Ovary (tissue), 7 donors: ENCODE measurements at regions not wholly inside any gene's neighbourhood (a gene's known extent, or its start where the extent isn't known, plus 50 kb on each side); places are given as distances from the start of the nearest gene placed in this dataset.

ENCODE experiments used
- DNase-seq, 5 donors: peaks; one replicate each; pipeline ENCODE4 v3.0.0-alpha.2; 2019 to 2020
- H3K27ac ChIP-seq, 2 donors: fragments of 200-600 bp; one replicate each; pipeline versions ENCODE4 v1.5.1 to v1.8.0; 2019 to 2022
- H3K27me3 ChIP-seq: fragments of 200-600 bp; one replicate; pipeline ENCODE4 v1.8.0; 2022
- H3K36me3 ChIP-seq: fragments of 200-600 bp; sonication (generic); one replicate; pipeline ENCODE4 v1.5.1; 2019
- H3K4me1 ChIP-seq: one replicate; pipeline ENCODE4 v1.8.1; 2013; ENCODE audit warnings: mild to moderate bottlenecking, moderate library complexity; ENCODE audit not compliant: insufficient read depth
- H3K4me3 ChIP-seq: fragments of 200-600 bp; sonication (generic); one replicate; pipeline ENCODE4 v1.5.1; 2017
- H3K9me3 ChIP-seq, 2 donors: fragments of 200-600 bp in 1 of 2; sonication (generic) in 1 of 2; one replicate each; pipeline versions ENCODE4 v1.5.1 to v1.8.1; 2013 to 2019; ENCODE audit warnings: mild to moderate bottlenecking in 1 of 2, moderate library complexity in 1 of 2
- CTCF ChIP-seq, 3 donors: fragments of 450-650 bp in 2 of 3; fragments of 200-600 bp in 1 of 3; IDR thresholded peaks; one replicate each; pipeline versions ENCODE4 v1.5.1 to v1.8.0; 2016 to 2022; ENCODE audit warnings: antibody characterized with exemption in 3 of 3, mild to moderate bottlenecking in 1 of 3
- EP300 ChIP-seq: sonication (generic); formaldehyde crosslinking; IDR thresholded peaks from one replicate; pipeline ENCODE4 v1.6.1; 2017; ENCODE audit warnings: antibody characterized with exemption
- POLR2A ChIP-seq: fragments of 450-650 bp; IDR thresholded peaks from one replicate; pipeline ENCODE4 v1.6.1; 2017; ENCODE audit warnings: antibody characterized with exemption, mild to moderate bottlenecking, moderate library complexity
- WGBS, 3 donors: extraction: QIAGEN DNeasy Blood & Tissue Kit in 1 of 3; methylation state at CpG; one replicate each; pipeline versions ENCODE4 v1.1.5 to v1.1.7; 2013 to 2017; 5-methylcytosine and 5-hydroxymethylcytosine counted together
- intact Hi-C, 4 donors: fragments of 100-400 bp; cut with DNase I; formaldehyde crosslinking; loops; one replicate each; pipeline versions ENCODE4 v1.11.0 to v1.15.1; 2022 to 2023
- donor health status: DM: no; HTN: no; CAD: no; lungs with moderate emphysema.
- donor health status: DM: no; HTN: no; CAD: no.
- donor health status: Bipolar disorder and iron deficiency.
- donor health status: DM: no; HTN: no; CAD: no.
- donor health status: DM: yes; HTN: yes; CAD: no.

- Histone ChIP-seq H3K4me3 (no peak overlapping the region), H3K4me1 (no peaks in the 10 kb centered on the region), H3K36me3 (no peaks in the 10 kb centered on the region), H3K27me3 (no peaks in the 10 kb centered on the region), H3K9me3 (no peaks in the 10 kb centered on the region), H3K27ac (no peak overlapping the region)
- no peak for DNase-seq
- 93 to 94% (median 94%) methylated on average over 6 of the region's 6 CpGs for WGBS, 3 donors
- intact Hi-C loops, result no loop called here
- TF ChIP-seq POLR2A, result no peak
- TF ChIP-seq CTCF (IDR thresholded peaks at IDR 0.05), result no peak
- TF ChIP-seq EP300, result no peak
Measured at GRCh38 chr3:104362319-104362718, 1004.4 kb upstream of the ALCAM start.

- TF ChIP-seq POLR2A (no peak), EP300 (no peak), CTCF (IDR thresholded peaks at IDR 0.05) (no peak)
- H3K4me3 ChIP-seq, result no peak overlapping the region
- no peaks in the 10 kb centered on the region for H3K9me3 ChIP-seq
- no peaks in the 10 kb centered on the region for H3K36me3 ChIP-seq
- no peak for DNase-seq
- H3K4me1 ChIP-seq, result no peaks in the 10 kb centered on the region
- intact Hi-C loops, result no loop called here
- no peak overlapping the region for H3K27ac ChIP-seq
- WGBS, 3 donors, result 53 to 62% (median 57%) methylated on average over 3 of the region's 3 CpGs
- H3K27me3 ChIP-seq, result no peaks in the 10 kb centered on the region
Measured at GRCh38 chr3:104367000-104367399, 999.7 kb upstream of the ALCAM start.

- Histone ChIP-seq H3K9me3 (no peaks in the 10 kb centered on the region), H3K27me3 (no peaks in the 10 kb centered on the region), H3K36me3 (no peaks in the 10 kb centered on the region), H3K27ac (no peak overlapping the region), H3K4me1 (no peaks in the 10 kb centered on the region), H3K4me3 (no peak overlapping the region)
- no peak for TF ChIP-seq EP300
- no peak for TF ChIP-seq POLR2A
- TF ChIP-seq CTCF (IDR thresholded peaks at IDR 0.05), result no peak
- DNase-seq, result no peak
- intact Hi-C loops, result no loop called here
Measured at GRCh38 chr3:104368760-104369159, 997.9 kb upstream of the ALCAM start.

GRCh38 chr3:104385421-104385820, 981.3 kb upstream of the ALCAM start:
- Histone ChIP-seq H3K27me3 (no peaks in the 10 kb centered on the region), H3K4me1 (no peaks in the 10 kb centered on the region), H3K27ac (no peak overlapping the region), H3K4me3 (no peak overlapping the region), H3K9me3 (no peaks in the 10 kb centered on the region), H3K36me3 (no peaks in the 10 kb centered on the region)
- WGBS, 3 donors, result 60 to 68% (median 64%) methylated on average over 3 of the region's 3 CpGs
- TF ChIP-seq EP300 (no peak), CTCF (IDR thresholded peaks at IDR 0.05) (no peak), POLR2A (no peak)
- no peak for DNase-seq
- intact Hi-C loops, result no loop called here

- H3K27ac ChIP-seq, result no peak overlapping the region
- no peaks in the 10 kb centered on the region for H3K27me3 ChIP-seq
- no peaks in the 10 kb centered on the region for H3K9me3 ChIP-seq
- intact Hi-C loops, result no loop called here
- no peak overlapping the region for H3K4me3 ChIP-seq
- H3K4me1 ChIP-seq, result no peaks in the 10 kb centered on the region
- DNase-seq, result no peak
- no peaks in the 10 kb centered on the region for H3K36me3 ChIP-seq
- no peak for TF ChIP-seq EP300
- TF ChIP-seq POLR2A, result no peak
- no peak for TF ChIP-seq CTCF (IDR thresholded peaks at IDR 0.05)
Measured at GRCh38 chr3:104388619-104389018, 978.1 kb upstream of the ALCAM start.
